TTC549 (cell line): ENCODE measurements at regions not wholly inside any gene's neighbourhood (a gene's known extent, or its start where the extent isn't known, plus 50 kb on each side); places are given as distances from the start of the nearest gene placed in this dataset.

Source experiments
- FAIRE-seq: peaks from 2 replicates; lab custom pipeline; 2012; peaks lifted over from hg19 to GRCh38; lab: Jason Lieb, UNC

- FAIRE-seq = peak; percentile 84
These were observed 411.5 kb upstream of the DDI1 start for GRCh38 chr11:103624708-103625623.

- FAIRE-seq = no peak
These were observed 410.8 kb upstream of the DDI1 start for GRCh38 chr11:103625624-103625965.

GRCh38 chr11:103628121-103628520, 408.3 kb upstream of the DDI1 start:
- FAIRE-seq = no peak

GRCh38 chr11:103631841-103632240, 404.6 kb upstream of the DDI1 start:
- no peak for FAIRE-seq

- peak; percentile 5 for FAIRE-seq
These were observed 403.2 kb upstream of the DDI1 start for GRCh38 chr11:103633068-103633788.

- no peak for FAIRE-seq
These were observed 402.4 kb upstream of the DDI1 start for GRCh38 chr11:103633819-103634590.

GRCh38 chr11:103636232-103636631, 400.2 kb upstream of the DDI1 start:
- FAIRE-seq = no peak

- FAIRE-seq = no peak
These were observed 399.1 kb upstream of the DDI1 start for GRCh38 chr11:103637295-103637694.

- no peak for FAIRE-seq
These were observed 398.6 kb upstream of the DDI1 start for GRCh38 chr11:103637831-103638230.

- FAIRE-seq = no peak
These were observed 391.8 kb upstream of the DDI1 start for GRCh38 chr11:103644676-103645075.

- FAIRE-seq = no peak
These were observed 388.4 kb upstream of the DDI1 start for GRCh38 chr11:103648054-103648453.

- FAIRE-seq = no peak
These were observed 387.6 kb upstream of the DDI1 start for GRCh38 chr11:103648670-103649400.

GRCh38 chr11:103649401-103649895, 387.0 kb upstream of the DDI1 start:
- no peak for FAIRE-seq

GRCh38 chr11:103650330-103650729, 386.1 kb upstream of the DDI1 start:
- FAIRE-seq = no peak

GRCh38 chr11:103651341-103651998, 385.0 kb upstream of the DDI1 start:
- FAIRE-seq = no peak

- FAIRE-seq = no peak
These were observed 384.4 kb upstream of the DDI1 start for GRCh38 chr11:103652013-103652412.

- no peak for FAIRE-seq
These were observed 380.1 kb upstream of the DDI1 start for GRCh38 chr11:103656382-103656781.

- FAIRE-seq = no peak
These were observed 377.2 kb upstream of the DDI1 start for GRCh38 chr11:103659206-103659618.

GRCh38 chr11:103659743-103660142, 376.7 kb upstream of the DDI1 start:
- FAIRE-seq = no peak

GRCh38 chr11:103661185-103661584, 375.3 kb upstream of the DDI1 start:
- no peak for FAIRE-seq

- FAIRE-seq = no peak
These were observed 374.4 kb upstream of the DDI1 start for GRCh38 chr11:103661991-103662390.
